ENCODE measurements at regions not wholly inside any gene's neighbourhood (a gene's known extent, or its start where the extent isn't known, plus 50 kb on each side); places are given as distances from the start of the nearest gene placed in this dataset.

- no peak for DNase-seq
- Histone ChIP-seq H3F3A (replicated peaks; ENCODE audit: insufficient read depth) (no peaks in the 10 kb centered on the region), H3K36me3 (replicated peaks in 1 of 2; ENCODE audit: control insufficient read depth in 1 of 2, insufficient read depth in 2 of 2, low read length in 1 of 2) (no peaks in the 10 kb centered on the region), H3K27ac (ENCODE audit: low read depth in 2 of 2, low read length in 1 of 2) (no peak overlapping the region), H3K9me3 (no peaks in the 10 kb centered on the region; the same call in 1 of the 2 replicates), H4K20me1 (ENCODE audit: insufficient read depth) (no peaks in the 10 kb centered on the region), H2AFZ (ENCODE audit: low read depth) (no peak overlapping the region), H3K4me1 (ENCODE audit: control insufficient read depth in 1 of 2, insufficient read depth in 2 of 2, low read depth in 1 of 2, low read length in 1 of 2) (no peaks in the 10 kb centered on the region), H3K9ac (no peak overlapping the region), H3K79me2 (ENCODE audit: insufficient read depth) (no peaks in the 10 kb centered on the region), H3K9me2 (no peaks in the 10 kb centered on the region; the same call in 1 of the 2 replicates), H3K4me2 (no peak overlapping the region), H3K4me3 (ENCODE audit: low read depth in 2 of 2, low read length in 1 of 2) (no peak overlapping the region), H3K27me3 (ENCODE audit: insufficient read depth) (no peaks in the 10 kb centered on the region)
- POLR2A ChIA-PET: no interaction called here
- WGBS (ENCODE audit: low lambda C conversion rate): 49% methylated on average over 7 of the region's 7 CpGs
- TF ChIP-seq USF2 (IDR thresholded peaks at IDR 0.05; ENCODE audit: borderline replicate concordance, low read depth, low read length) (no peak), SMC3 (IDR thresholded peaks at IDR 0.05; ENCODE audit: low read depth, low read length) (no peak), USF1 (IDR thresholded peaks at IDR 0.05; ENCODE audit: borderline replicate concordance, low read depth) (no peak), IRF3 (IDR thresholded peaks at IDR 0.05; ENCODE audit: low read depth, low read length) (no peak), TEAD4 (IDR thresholded peaks at IDR 0.05; ENCODE audit: borderline replicate concordance, insufficient read depth) (no peak), RXRA (IDR thresholded peaks at IDR 0.05; ENCODE audit: borderline replicate concordance, low read depth) (no peak), RAD21 (IDR thresholded peaks at IDR 0.05; ENCODE audit: low read length) (no peak), EP300 (IDR thresholded peaks at IDR 0.05; ENCODE audit: borderline replicate concordance in 1 of 2, low read depth in 1 of 2, low read length in 1 of 2) (no peak), REST (IDR thresholded peaks at IDR 0.05; ENCODE audit: low read depth, low read length) (no peak), MAX (IDR thresholded peaks at IDR 0.05; ENCODE audit: low read depth) (no peak), EZH2phosphoT487 (IDR thresholded peaks at IDR 0.05; ENCODE audit: borderline replicate concordance, low read depth) (no peak), SIN3A (IDR thresholded peaks at IDR 0.05; ENCODE audit: borderline replicate concordance, low read depth, low read length) (no peak), MXI1 (IDR thresholded peaks at IDR 0.05; ENCODE audit: low read depth, low read length) (no peak)
- CTCF ChIA-PET: no interaction called here
Measured at GRCh38 chr6:94733066-94733465, 844.3 kb upstream of the MANEA start.

All from SK-N-SH (cell line).